A549 (cell line): ENCODE measurements at regions not wholly inside any gene's neighbourhood (a gene's known extent, or its start where the extent isn't known, plus 50 kb on each side); places are given as distances from the start of the nearest gene placed in this dataset.

Experiments used
- ATAC-seq, 2 experiments: fragments of 200-7000 bp in 1 of 2; fragments of >200 bp in 1 of 2; cut with Nextera tagmentation in 1 of 2; cut with Tn5 transposase in 1 of 2; 3 replicates each; pipeline versions ENCODE4 v1.8.0 to v1.9.1; 2018 to 2020; ENCODE audit warnings: mild to moderate bottlenecking in 1 of 2, moderate library complexity in 1 of 2
- CTCF ChIA-PET: fragments of 300-600 bp; sonication (Branson Sonifier 250); formaldehyde crosslinking; extraction: SDS; loops from one replicate; lab custom pipeline; 2021; ENCODE audit warnings: antibody characterized with exemption, inconsistent platforms; lab: Yijun Ruan, JAX
- POLR2A ChIA-PET: fragments of 350-600 bp; formaldehyde crosslinking; extraction: SDS; loops from one replicate; lab custom pipeline; 2021; ENCODE audit warnings: antibody characterized with exemption, inconsistent platforms; lab: Yijun Ruan, JAX
- DNase-seq, 2 experiments: peaks; one replicate each; pipeline versions ENCODE4 v3.0.0 to v3.0.0-alpha.2; 2011 to 2016; ENCODE audit warnings: low read depth in 1 of 2, low spot score in 1 of 2
- FAIRE-seq: peaks from 2 replicates; lab custom pipeline; 2011; peaks lifted over from hg19 to GRCh38; lab: Jason Lieb, UNC
- H3K27ac ChIP-seq, 2 experiments: fragments of >200 bp; sonication (Bioruptor Twin); formaldehyde crosslinking; 3 replicates each; pipeline ENCODE4 v1.5.1; 2016 to 2017
- H3K4me1 ChIP-seq: fragments of >200 bp; sonication (Bioruptor Twin); formaldehyde crosslinking; 3 replicates; pipeline ENCODE4 v1.6.1; 2016
- H3K4me2 ChIP-seq: fragments of >200 bp; sonication (Bioruptor Twin); formaldehyde crosslinking; 3 replicates; pipeline ENCODE4 v1.6.1; 2016
- H3K4me3 ChIP-seq: fragments of >200 bp; sonication (Bioruptor Twin); formaldehyde crosslinking; 3 replicates; pipeline ENCODE4 v1.5.1; 2016
- H3K9me3 ChIP-seq: fragments of >200 bp; sonication (Bioruptor Twin); formaldehyde crosslinking; 3 replicates; pipeline ENCODE4 v1.6.1; 2016
- ATOH8 ChIP-seq: fragments of 250-450 bp; sonication (Bioruptor Pico); IDR thresholded peaks from 2 replicates; pipeline ENCODE4 v1.5.0; 2020; ENCODE audit warnings: low read depth, mild to moderate bottlenecking, moderate library complexity
- BCL3 ChIP-seq: fragments of >200 bp; sonication (Bioruptor Twin); formaldehyde crosslinking; IDR thresholded peaks from 3 replicates; pipeline ENCODE4 v1.6.1; 2016
- CTCF ChIP-seq: fragments of >200 bp; sonication (Bioruptor Twin); formaldehyde crosslinking; IDR thresholded peaks from 3 replicates; pipeline ENCODE4 v1.5.1; 2016
- EP300 ChIP-seq, 2 experiments: fragments of >200 bp; sonication (Bioruptor Twin); formaldehyde crosslinking; IDR thresholded peaks; 2 replicates in 1 of 2; 3 replicates in 1 of 2; pipeline ENCODE4 v1.6.1; 2016 to 2017
- FOSB ChIP-seq: fragments of 250-450 bp; sonication (Bioruptor Pico); IDR thresholded peaks from 2 replicates; pipeline ENCODE4 v1.5.0; 2020; ENCODE audit warnings: mild to moderate bottlenecking, moderate library complexity
- FOXS1 ChIP-seq: fragments of 250-450 bp; sonication (Bioruptor Pico); IDR thresholded peaks from 2 replicates; pipeline ENCODE4 v1.5.0; 2020; ENCODE audit warnings: mild to moderate bottlenecking, moderate library complexity
- GATA3 ChIP-seq: IDR thresholded peaks from 2 replicates; pipeline ENCODE4 v1.6.1; 2012; ENCODE audit warnings: borderline replicate concordance
- HOXA7 ChIP-seq: fragments of 250-450 bp; sonication (Bioruptor Pico); IDR thresholded peaks from 2 replicates; pipeline ENCODE4 v1.5.0; 2020; ENCODE audit warnings: mild to moderate bottlenecking, moderate library complexity
- KDM5A ChIP-seq: fragments of 200-600 bp; sonication (generic); IDR thresholded peaks from 2 replicates; pipeline ENCODE4 v1.6.1; 2016; ENCODE audit warnings: antibody characterized with exemption, mild to moderate bottlenecking
- MYC ChIP-seq: IDR thresholded peaks from 2 replicates; pipeline ENCODE4 v1.6.1; 2012; ENCODE audit warnings: mild to moderate bottlenecking, inconsistent platforms, low read length, improper control_type of control experiment, borderline replicate concordance
- NFE2L2 ChIP-seq: fragments of 150-350 bp; conservative IDR thresholded peaks from 2 replicates; pipeline ENCODE4 v1.6.1; 2014; ENCODE audit warnings: low read length
- NPAS2 ChIP-seq: fragments of 250-450 bp; sonication (Bioruptor Pico); IDR thresholded peaks from 2 replicates; pipeline ENCODE4 v1.8.0; 2022; ENCODE audit warnings: mild to moderate bottlenecking, moderate library complexity, borderline replicate concordance
- NR3C1 ChIP-seq: fragments of >200 bp; sonication (Bioruptor Twin); formaldehyde crosslinking; IDR thresholded peaks from 3 replicates; pipeline ENCODE4 v1.6.1; 2017
- RAD21 ChIP-seq, 2 experiments: fragments of >200 bp in 1 of 2; sonication (Bioruptor Twin) in 1 of 2; formaldehyde crosslinking in 1 of 2; IDR thresholded peaks in 1 of 2; conservative IDR thresholded peaks in 1 of 2; 2 replicates in 1 of 2; 3 replicates in 1 of 2; pipeline ENCODE4 v1.6.1; 2012 to 2018; ENCODE audit warnings: inconsistent platforms in 1 of 2
- RCOR1 ChIP-seq: fragments of 150-350 bp; IDR thresholded peaks from 2 replicates; pipeline ENCODE4 v1.6.1; 2014; ENCODE audit warnings: antibody characterized with exemption, low read length, low read depth
- REST ChIP-seq: fragments of 200-600 bp; sonication (generic); IDR thresholded peaks from 2 replicates; pipeline ENCODE4 v1.6.1; 2016; ENCODE audit warnings: antibody characterized with exemption, mild to moderate bottlenecking, moderate library complexity
- SMC3 ChIP-seq: fragments of >200 bp; sonication (Bioruptor Twin); formaldehyde crosslinking; IDR thresholded peaks from 3 replicates; pipeline ENCODE4 v1.6.1; 2018; ENCODE audit warnings: inconsistent platforms
- ZC3H11A ChIP-seq: fragments of 450-650 bp; IDR thresholded peaks from 2 replicates; pipeline ENCODE4 v1.6.1; 2014; ENCODE audit warnings: antibody characterized with exemption, mild to moderate bottlenecking
- ZFP36 ChIP-seq: fragments of 450-650 bp; IDR thresholded peaks from 2 replicates; pipeline ENCODE4 v1.6.1; 2014; ENCODE audit warnings: borderline replicate concordance; ENCODE audit not compliant: partially characterized antibody
- ZNF302 ChIP-seq: fragments of 250-450 bp; sonication (Bioruptor Pico); IDR thresholded peaks from 2 replicates; pipeline ENCODE4 v1.9.0; 2021; ENCODE audit warnings: inconsistent platforms, mild to moderate bottlenecking, moderate library complexity
- WGBS: methylation state at CpG from one replicate; pipeline ENCODE4 v1.1.6; 2017; ENCODE audit errors: missing lambda C conversion rate; 5-methylcytosine and 5-hydroxymethylcytosine counted together

- 1% methylated on average over 2 of the region's 2 CpGs for WGBS
- no peak for FAIRE-seq
- H3K4me3 ChIP-seq, result no peak overlapping the region
These were observed 488.3 kb upstream of the MAP2 start for GRCh38 chr2:208935531-208935930.

GRCh38 chr2:208937521-208937920 lies 486.3 kb upstream of the MAP2 start:
- 3% methylated on average over 1 of the region's 1 CpG for WGBS
- H3K27ac ChIP-seq, result no peak overlapping the region
- no peak overlapping the region for H3K4me2 ChIP-seq
- DNase-seq, result no peak
- H3K4me3 ChIP-seq, result no peak overlapping the region
- TF ChIP-seq FOSB (no peak), CTCF (no peak), ZFP36 (no peak)
- TF ChIP-seq, all 56 proteins: peak for 0
- ATAC-seq, result no peak
- H3K4me1 ChIP-seq, result no peaks in the 10 kb centered on the region
- POLR2A ChIA-PET, result no interaction called here
- no peaks in the 10 kb centered on the region for H3K9me3 ChIP-seq
- CTCF ChIA-PET, result interaction anchor here (1.3 kb wide), 1 partner anchor 9 kb away, joined by 3 read pairs; no protein-coding TSS in a partner anchor
- no peak for FAIRE-seq

More at GRCh38 chr2:208935531-208935930, 488.3 kb upstream of the MAP2 start:
- DNase-seq (no peak), ATAC-seq (no peak)
- CTCF ChIA-PET, result no interaction called here
- H3K4me1 ChIP-seq, result no peaks in the 10 kb centered on the region
- H3K27ac ChIP-seq, result no peak overlapping the region
- H3K9me3 ChIP-seq, result no peaks in the 10 kb centered on the region
- POLR2A ChIA-PET, result no interaction called here
- H3K4me2 ChIP-seq, result no peak overlapping the region
- TF ChIP-seq NFE2L2 (no peak), KDM5A (no peak), NPAS2 (CRISPR knock-in tag) (no peak), ZNF302 (no peak), NR3C1 (no peak)

GRCh38 chr2:208939852-208940251 lies 484.0 kb upstream of the MAP2 start:
- CTCF ChIA-PET, result no interaction called here
- ATAC-seq (no peak), FAIRE-seq (no peak), DNase-seq (no peak)
- Histone ChIP-seq H3K4me2 (no peak overlapping the region), H3K27ac (no peak overlapping the region), H3K4me3 (no peak overlapping the region), H3K4me1 (no peaks in the 10 kb centered on the region), H3K9me3 (no peaks in the 10 kb centered on the region)
- no peak for TF ChIP-seq REST
- no peak for TF ChIP-seq MYC
- TF ChIP-seq GATA3, result no peak
- no peak for TF ChIP-seq ZC3H11A
- no peak for TF ChIP-seq RAD21 (conservative IDR thresholded peaks at IDR 0.05 in 1 of 2, IDR thresholded peaks at IDR 0.05 in 1 of 2)
- TF ChIP-seq RCOR1, result no peak
- TF ChIP-seq SMC3, result no peak
- no peak for TF ChIP-seq FOXS1 (CRISPR knock-in tag)
- no peak for TF ChIP-seq FOSB
- TF ChIP-seq EP300 (IDR thresholded peaks at IDR 0.05), result no peak
- no peak for TF ChIP-seq ATOH8 (CRISPR knock-in tag)
- TF ChIP-seq BCL3, result no peak
- no peak for TF ChIP-seq HOXA7 (CRISPR knock-in tag)
- WGBS, result 4% methylated on average over 1 of the region's 1 CpG
- POLR2A ChIA-PET, result no interaction called here
